DOHH2 (cell line): ENCODE measurements at regions not wholly inside any gene's neighbourhood (a gene's known extent, or its start where the extent isn't known, plus 50 kb on each side); places are given as distances from the start of the nearest gene placed in this dataset.
"Not testable (repeated sequence)": the region's sequence is repeated elsewhere in the genome, so short reads cannot be mapped to it uniquely, and the experiment has no call there.

Source experiments
- H3F3A ChIP-seq: fragments of 200-600 bp; sonication (generic), shearing (Covaris generic); 2 replicates; pipeline ENCODE4 v1.6.0; 2016; ENCODE audit warnings: antibody characterized with exemption, mild to moderate bottlenecking; ENCODE audit not compliant: control insufficient read depth, insufficient read depth
- H3K27ac ChIP-seq: fragments of 200-600 bp; sonication (generic); 2 replicates; pipeline ENCODE4 v1.5.1; 2014; ENCODE audit warnings: low read depth, mild to moderate bottlenecking, low read length, moderate library complexity
- H3K27me3 ChIP-seq: fragments of 200-600 bp; sonication (generic); 2 replicates; pipeline ENCODE4 v1.6.1; 2014; ENCODE audit warnings: mild to moderate bottlenecking, low read length, mixed read lengths; ENCODE audit not compliant: control insufficient read depth
- H3K36me3 ChIP-seq: fragments of 200-600 bp; sonication (generic); 2 replicates; pipeline ENCODE4 v1.6.1; 2014; ENCODE audit warnings: mild to moderate bottlenecking, low read length, moderate library complexity, mixed read lengths; ENCODE audit not compliant: control insufficient read depth
- H3K4me1 ChIP-seq: fragments of 200-600 bp; sonication (generic); 2 replicates; pipeline ENCODE4 v1.6.1; 2014; ENCODE audit warnings: mild to moderate bottlenecking, low read length, mixed read lengths; ENCODE audit not compliant: control insufficient read depth
- H3K4me2 ChIP-seq: fragments of 200-600 bp; sonication (generic); 2 replicates; pipeline ENCODE4 v1.6.0; 2014; ENCODE audit warnings: mild to moderate bottlenecking, low read length, moderate library complexity
- H3K4me3 ChIP-seq: fragments of 200-600 bp; sonication (generic); 2 replicates; pipeline ENCODE4 v1.5.1; 2014; ENCODE audit warnings: mild to moderate bottlenecking, low read length, mixed read lengths
- H3K79me2 ChIP-seq: fragments of 200-600 bp; sonication (generic); 2 replicates; pipeline ENCODE4 v1.6.1; 2014; ENCODE audit warnings: mild to moderate bottlenecking, low read length, mixed read lengths; ENCODE audit not compliant: control insufficient read depth
- H3K9me2 ChIP-seq: fragments of 200-600 bp; sonication (generic); replicated peaks from 2 replicates; pipeline ENCODE4 v1.6.1; 2014; ENCODE audit warnings: mild to moderate bottlenecking, low read length, mixed read lengths; ENCODE audit not compliant: control insufficient read depth
- H3K9me3 ChIP-seq: fragments of 200-600 bp; sonication (generic); 2 replicates; pipeline ENCODE4 v1.6.1; 2014; ENCODE audit warnings: antibody characterized with exemption, low read length, mixed read lengths; ENCODE audit not compliant: control insufficient read depth, insufficient read depth
- H4K20me1 ChIP-seq: fragments of 200-600 bp; sonication (generic); 2 replicates; pipeline ENCODE4 v1.6.0; 2014; ENCODE audit warnings: low read depth, mild to moderate bottlenecking, antibody characterized with exemption, low read length, moderate library complexity; ENCODE audit not compliant: control insufficient read depth, insufficient read depth
- EZH2phosphoT487 ChIP-seq: fragments of 200-600 bp; sonication (generic); IDR thresholded peaks from 2 replicates; pipeline ENCODE4 v1.6.1; 2017; ENCODE audit warnings: borderline replicate concordance, mild to moderate bottlenecking, antibody characterized with exemption, low read length, moderate library complexity, mixed read lengths
- TF ChIP-seq, protein P1 (sequence below): fragments of 200-600 bp; sonication (generic); IDR thresholded peaks from one replicate; pipeline ENCODE4 v1.5.1; 2014; ENCODE audit warnings: antibody characterized with exemption, mild to moderate bottlenecking, low read depth, low read length; ENCODE audit not compliant: poor library complexity, severe bottlenecking

DNA sequence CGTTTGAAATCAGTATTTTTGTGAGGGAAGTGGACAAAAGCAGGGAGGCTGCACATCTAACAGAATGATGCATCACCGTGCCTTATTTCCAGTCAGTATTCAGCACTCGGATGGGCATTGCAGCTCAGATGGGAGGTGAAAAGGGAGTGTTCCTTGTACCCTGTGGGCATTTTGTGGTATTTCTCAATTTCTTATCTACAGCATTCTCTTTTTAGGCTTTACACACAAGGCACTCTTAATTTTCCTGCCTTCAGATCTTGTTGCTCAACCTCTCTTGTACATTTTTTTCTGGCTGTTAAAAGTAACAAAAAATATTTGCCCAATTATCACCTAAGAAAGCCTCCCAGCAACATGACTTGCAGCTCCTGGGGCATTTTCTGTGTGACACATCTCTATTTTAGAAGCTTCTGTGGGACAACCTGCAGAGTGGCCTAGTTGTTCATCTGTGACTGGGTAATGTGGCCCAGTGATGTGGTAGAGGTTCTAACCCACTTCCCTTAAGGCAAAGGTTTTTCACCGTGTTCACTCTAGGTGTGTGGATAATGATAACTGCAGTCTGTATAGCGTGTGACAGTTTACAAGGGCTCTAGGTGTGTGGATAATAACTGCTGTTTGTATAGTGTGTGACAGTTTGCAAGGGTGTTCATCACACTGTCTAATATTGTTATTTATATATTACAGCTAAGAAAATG, 257.2 kb downstream of the PTGER3 start:
- H3K4me2 ChIP-seq, result no peak overlapping the region
- no peaks in the 10 kb centered on the region for H3K27me3 ChIP-seq
- no peaks in the 10 kb centered on the region for H3K9me2 ChIP-seq
- H3K4me3 ChIP-seq, result no peak overlapping the region
- H3K79me2 ChIP-seq, result no peaks in the 10 kb centered on the region
- no peaks in the 10 kb centered on the region for H3K4me1 ChIP-seq
- no peaks in the 10 kb centered on the region for H3F3A ChIP-seq
- H4K20me1 ChIP-seq, result no peaks in the 10 kb centered on the region
- H3K9me3 ChIP-seq, result no peaks in the 10 kb centered on the region
- no peak for TF ChIP-seq EZH2phosphoT487
- TF ChIP-seq, protein P1, sequence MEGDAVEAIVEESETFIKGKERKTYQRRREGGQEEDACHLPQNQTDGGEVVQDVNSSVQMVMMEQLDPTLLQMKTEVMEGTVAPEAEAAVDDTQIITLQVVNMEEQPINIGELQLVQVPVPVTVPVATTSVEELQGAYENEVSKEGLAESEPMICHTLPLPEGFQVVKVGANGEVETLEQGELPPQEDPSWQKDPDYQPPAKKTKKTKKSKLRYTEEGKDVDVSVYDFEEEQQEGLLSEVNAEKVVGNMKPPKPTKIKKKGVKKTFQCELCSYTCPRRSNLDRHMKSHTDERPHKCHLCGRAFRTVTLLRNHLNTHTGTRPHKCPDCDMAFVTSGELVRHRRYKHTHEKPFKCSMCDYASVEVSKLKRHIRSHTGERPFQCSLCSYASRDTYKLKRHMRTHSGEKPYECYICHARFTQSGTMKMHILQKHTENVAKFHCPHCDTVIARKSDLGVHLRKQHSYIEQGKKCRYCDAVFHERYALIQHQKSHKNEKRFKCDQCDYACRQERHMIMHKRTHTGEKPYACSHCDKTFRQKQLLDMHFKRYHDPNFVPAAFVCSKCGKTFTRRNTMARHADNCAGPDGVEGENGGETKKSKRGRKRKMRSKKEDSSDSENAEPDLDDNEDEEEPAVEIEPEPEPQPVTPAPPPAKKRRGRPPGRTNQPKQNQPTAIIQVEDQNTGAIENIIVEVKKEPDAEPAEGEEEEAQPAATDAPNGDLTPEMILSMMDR, result no peak
- H3K36me3 ChIP-seq, result no peaks in the 10 kb centered on the region
- H3K27ac ChIP-seq, result no peak overlapping the region

DNA sequence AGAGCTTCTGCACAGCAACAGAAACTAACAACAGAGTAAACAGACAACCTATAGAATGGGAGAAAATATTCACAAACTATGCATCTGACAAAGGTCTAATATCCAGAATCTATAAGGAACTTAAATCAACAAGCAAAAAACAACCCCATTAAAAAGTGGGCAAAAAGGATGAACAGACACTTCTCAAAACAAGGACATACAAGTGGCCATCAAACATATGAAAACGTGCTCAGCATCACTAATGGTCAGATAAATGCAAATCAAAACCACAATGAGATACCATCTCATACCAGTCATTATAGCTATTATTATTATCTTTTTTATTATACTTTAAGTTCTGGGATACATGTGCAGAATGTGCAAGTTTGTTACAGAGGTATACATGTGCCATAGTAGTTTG, 252.6 kb downstream of the PTGER3 start:
- H3K27me3 ChIP-seq, H3K79me2 ChIP-seq, H3F3A ChIP-seq, H3K9me2 ChIP-seq, H3K36me3 ChIP-seq, H3K4me2 ChIP-seq, H4K20me1 ChIP-seq, H3K27ac ChIP-seq, H3K9me3 ChIP-seq, H3K4me1 ChIP-seq, H3K4me3 ChIP-seq: not testable (repeated sequence)

DNA sequence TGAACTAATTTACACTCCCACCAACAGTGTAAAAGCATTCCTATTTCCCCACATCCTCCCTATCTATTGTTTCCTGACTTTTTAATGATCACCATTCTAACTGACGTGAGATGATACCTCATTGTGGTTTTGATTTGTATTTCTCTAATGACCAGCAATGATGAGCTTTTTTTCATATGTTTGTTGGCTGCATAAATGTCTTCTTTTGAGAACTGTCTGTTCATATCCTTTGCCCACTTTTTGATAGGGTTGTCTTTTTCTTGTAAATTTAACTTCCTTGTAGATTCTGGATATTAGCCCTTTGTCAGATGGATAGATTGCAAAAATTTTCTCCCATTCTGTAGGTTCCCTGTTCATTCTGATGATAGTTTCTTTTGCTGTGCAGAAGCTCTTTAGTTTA, 251.3 kb downstream of the PTGER3 start:
- not testable (repeated sequence) for H3K27ac ChIP-seq, H3F3A ChIP-seq, H3K9me2 ChIP-seq, H3K79me2 ChIP-seq, H3K9me3 ChIP-seq, H3K27me3 ChIP-seq, H3K36me3 ChIP-seq, H3K4me2 ChIP-seq, H3K4me1 ChIP-seq, H4K20me1 ChIP-seq, H3K4me3 ChIP-seq

DNA sequence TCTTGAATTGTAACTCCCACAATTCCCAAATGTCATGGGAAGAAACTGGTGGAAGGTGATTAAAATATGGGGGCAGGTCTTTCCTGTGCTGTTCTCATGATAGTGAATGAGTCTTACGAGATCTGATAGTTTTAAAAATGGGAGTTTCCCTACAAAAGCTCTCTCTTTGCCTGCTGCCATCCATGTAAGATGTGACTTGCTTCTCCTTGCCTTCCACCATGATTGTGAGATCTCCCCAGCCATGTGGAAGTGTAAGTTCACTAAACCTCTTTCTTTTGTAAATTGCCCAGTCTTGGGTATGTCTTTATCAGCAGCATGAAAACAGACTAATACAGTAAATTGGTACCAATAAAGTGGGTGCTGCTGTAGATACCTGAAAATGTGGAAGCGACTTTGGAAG, 245.0 kb downstream of the PTGER3 start:
- H3K9me2 ChIP-seq, H3K9me3 ChIP-seq, H3K4me3 ChIP-seq, H3K27me3 ChIP-seq, H3K27ac ChIP-seq, H3K4me1 ChIP-seq, H4K20me1 ChIP-seq, H3K79me2 ChIP-seq, H3K36me3 ChIP-seq, H3F3A ChIP-seq, H3K4me2 ChIP-seq: not testable (repeated sequence)

DNA sequence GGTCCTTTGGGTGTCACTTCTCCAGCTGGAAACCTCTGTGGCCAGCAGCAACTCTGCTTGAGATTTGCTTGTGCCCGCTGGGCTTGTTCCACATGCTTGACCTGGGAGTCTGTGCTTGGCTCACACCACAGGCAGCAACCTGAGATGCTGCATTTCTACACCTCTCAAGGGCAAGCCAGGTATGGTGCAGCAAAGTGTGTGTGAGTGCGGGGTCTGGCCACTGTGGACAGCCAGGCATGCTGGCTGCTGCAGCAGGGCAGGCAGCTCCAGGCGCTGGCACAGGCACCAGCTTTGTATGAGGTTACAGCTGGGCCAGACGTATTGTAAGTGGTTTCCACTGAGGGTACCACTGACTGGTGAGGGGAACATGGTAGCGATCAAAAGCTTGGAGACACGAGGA, 242.0 kb downstream of the PTGER3 start:
- H3K27me3 ChIP-seq, result no peaks in the 10 kb centered on the region
- H3K4me1 ChIP-seq, result no peaks in the 10 kb centered on the region
- H3K36me3 ChIP-seq, result no peaks in the 10 kb centered on the region
- H3K4me3 ChIP-seq, result no peak overlapping the region
- no peak overlapping the region for H3K27ac ChIP-seq
- H3K4me2 ChIP-seq, result no peak overlapping the region
- H3K79me2 ChIP-seq, result no peaks in the 10 kb centered on the region
- H4K20me1 ChIP-seq, result no peaks in the 10 kb centered on the region
- H3K9me3 ChIP-seq, result no peaks in the 10 kb centered on the region
- no peaks in the 10 kb centered on the region for H3K9me2 ChIP-seq
- no peaks in the 10 kb centered on the region for H3F3A ChIP-seq
- TF ChIP-seq EZH2phosphoT487, result no peak
- TF ChIP-seq, protein P1, result no peak
